B cell (primary cell): ENCODE measurements at regions not wholly inside any gene's neighbourhood (a gene's known extent, or its start where the extent isn't known, plus 50 kb on each side); places are given as distances from the start of the nearest gene placed in this dataset.

Source experiments
- CTCF ChIP-seq: fragments of 200-600 bp; IDR thresholded peaks from one replicate; pipeline ENCODE4 v1.8.0; 2022; ENCODE audit warnings: antibody characterized with exemption, mild to moderate bottlenecking
- EZH2 ChIP-seq: IDR thresholded peaks from 2 replicates; pipeline ENCODE4 v1.6.1; 2012; ENCODE audit warnings: borderline replicate concordance, low read depth, mild to moderate bottlenecking, moderate library complexity, low read length; ENCODE audit not compliant: insufficient read depth, poor library complexity, severe bottlenecking

GRCh38 chr2:176419591-176420071, 150.4 kb downstream of the MTX2 start:
- no peak for TF ChIP-seq CTCF
- TF ChIP-seq EZH2: no peak
